ENCODE measurements at regions not wholly inside any gene's neighbourhood (a gene's known extent, or its start where the extent isn't known, plus 50 kb on each side); places are given as distances from the start of the nearest gene placed in this dataset.

- no peak for DNase-seq (ENCODE audit: low read depth)
- no peak overlapping the region for H3K4me3 ChIP-seq (ENCODE audit: control insufficient read depth, low read depth, low read length)
- no peak for TF ChIP-seq CTCF (IDR thresholded peaks at IDR 0.05; ENCODE audit: control insufficient read depth, insufficient read depth, low read depth, low read length, missing control alignments)
These were observed 55.3 kb downstream of the GADD45G start for GRCh38 chr9:89659891-89660685.

GRCh38 chr9:89661391-89661949, 56.7 kb downstream of the GADD45G start:
- DNase-seq (ENCODE audit: low read depth) = no peak
- H3K4me3 ChIP-seq (ENCODE audit: control insufficient read depth, low read depth, low read length) = no peak overlapping the region
- TF ChIP-seq CTCF (IDR thresholded peaks at IDR 0.05; ENCODE audit: control insufficient read depth, insufficient read depth, low read depth, low read length, missing control alignments) = no peak

- DNase-seq (ENCODE audit: low read depth) = peak; percentile 4
- no peak for TF ChIP-seq CTCF (IDR thresholded peaks at IDR 0.05; ENCODE audit: control insufficient read depth, insufficient read depth, low read depth, low read length, missing control alignments)
- no peak overlapping the region for H3K4me3 ChIP-seq (ENCODE audit: control insufficient read depth, low read depth, low read length)
These were observed 57.3 kb downstream of the GADD45G start for GRCh38 chr9:89661956-89662717.

- DNase-seq (ENCODE audit: low read depth) = no peak
These were observed 58.2 kb downstream of the GADD45G start for GRCh38 chr9:89662718-89663613.

GRCh38 chr9:89663614-89663970, 58.8 kb downstream of the GADD45G start:
- DNase-seq (ENCODE audit: low read depth) = no peak
- TF ChIP-seq CTCF (IDR thresholded peaks at IDR 0.05; ENCODE audit: control insufficient read depth, insufficient read depth, low read depth, low read length, missing control alignments) = no peak
- no peak overlapping the region for H3K4me3 ChIP-seq (ENCODE audit: control insufficient read depth, low read depth, low read length)

More at GRCh38 chr9:89662718-89663613, 58.2 kb downstream of the GADD45G start:
- no peak for TF ChIP-seq CTCF (IDR thresholded peaks at IDR 0.05; ENCODE audit: control insufficient read depth, insufficient read depth, low read depth, low read length, missing control alignments)
- H3K4me3 ChIP-seq (ENCODE audit: control insufficient read depth, low read depth, low read length) = no peak overlapping the region

GRCh38 chr9:89664010-89664409, 59.2 kb downstream of the GADD45G start:
- no peak for DNase-seq (ENCODE audit: low read depth)
- H3K4me3 ChIP-seq (ENCODE audit: control insufficient read depth, low read depth, low read length) = no peak overlapping the region
- TF ChIP-seq CTCF (IDR thresholded peaks at IDR 0.05; ENCODE audit: control insufficient read depth, insufficient read depth, low read depth, low read length, missing control alignments) = no peak
